Left cardiac atrium (tissue), 4 donors: ENCODE measurements at regions not wholly inside any gene's neighbourhood (a gene's known extent, or its start where the extent isn't known, plus 50 kb on each side); places are given as distances from the start of the nearest gene placed in this dataset.

Experiments used
- ATAC-seq, 2 donors: fragments of 200-7000 bp; cut with Tn5 transposase; one replicate each; pipeline ENCODE4 v1.9.1; 2020; ENCODE audit warnings: mild to moderate bottlenecking in 2 of 2, moderate library complexity in 2 of 2
- DNase-seq: peaks from one replicate; pipeline ENCODE4 v3.0.0-alpha.2; 2020
- intact Hi-C, 2 donors: fragments of 100-400 bp; cut with DNase I; formaldehyde crosslinking; loops; one replicate each; pipeline versions ENCODE4 v1.14.1 to v1.15.1; 2022 to 2023
- donor health status: DM: no; HTN: yes; CAD: no.
- donor health status: DM: no; HTN: yes; CAD: no; lungs with severe emphysema.
- donor health status: DM: yes; HTN: yes; CAD: no.
- donor health status: Dilated cardiomyopathy.

GRCh38 chr11:128098781-128099180 is 488.6 kb downstream of the ETS1 start:
- no peak for DNase-seq
- ATAC-seq = no peak
- intact Hi-C loops = no loop called here

- intact Hi-C loops = no loop called here
- ATAC-seq (peak in 1 of 2 donors; percentile 69), DNase-seq (no peak)
Measured at GRCh38 chr11:128095466-128095981, 491.8 kb downstream of the ETS1 start.

- ATAC-seq = no peak
- no peak for DNase-seq
- intact Hi-C loops = no loop called here
Measured at GRCh38 chr11:128093689-128094088, 493.7 kb downstream of the ETS1 start.

- intact Hi-C loops = no loop called here
- no peak for DNase-seq
- ATAC-seq = no peak
Measured at GRCh38 chr11:128089962-128090361, 497.4 kb downstream of the ETS1 start.

GRCh38 chr11:128086794-128087193 is 500.6 kb downstream of the ETS1 start:
- DNase-seq (no peak), ATAC-seq (no peak)
- intact Hi-C loops = no loop called here

- no peak for ATAC-seq
- DNase-seq = no peak
- intact Hi-C loops = no loop called here
Measured at GRCh38 chr11:128085276-128085675, 502.1 kb downstream of the ETS1 start.

GRCh38 chr11:128082574-128082973 is 504.8 kb downstream of the ETS1 start:
- DNase-seq (no peak), ATAC-seq (no peak)
- intact Hi-C loops = no loop called here

GRCh38 chr11:128069665-128070064 is 517.7 kb downstream of the ETS1 start:
- DNase-seq (no peak), ATAC-seq (no peak)
- intact Hi-C loops = no loop called here

GRCh38 chr11:128067780-128068179 is 519.6 kb downstream of the ETS1 start:
- DNase-seq (no peak), ATAC-seq (no peak)
- intact Hi-C loops = no loop called here

- intact Hi-C loops = no loop called here
- ATAC-seq (no peak), DNase-seq (no peak)
Measured at GRCh38 chr11:128066399-128066798, 521.0 kb downstream of the ETS1 start.

- DNase-seq (no peak), ATAC-seq (no peak)
- intact Hi-C loops = no loop called here
Measured at GRCh38 chr11:128061281-128061871, 526.0 kb downstream of the ETS1 start.

- DNase-seq = no peak
- intact Hi-C loops = no loop called here
- no peak for ATAC-seq
Measured at GRCh38 chr11:128058580-128059208, 528.7 kb downstream of the ETS1 start.

GRCh38 chr11:128057786-128058395 is 529.5 kb downstream of the ETS1 start:
- intact Hi-C loops = no loop called here
- ATAC-seq (no peak), DNase-seq (no peak)

GRCh38 chr11:128055576-128056217 is 531.7 kb downstream of the ETS1 start:
- intact Hi-C loops = no loop called here
- no peak for ATAC-seq
- no peak for DNase-seq

GRCh38 chr11:128053981-128054931 is 533.1 kb downstream of the ETS1 start:
- ATAC-seq (no peak), DNase-seq (no peak)
- intact Hi-C loops = no loop called here

- intact Hi-C loops = no loop called here
- ATAC-seq = no peak
Measured at GRCh38 chr11:128052912-128053641, 534.3 kb downstream of the ETS1 start.

GRCh38 chr11:128048121-128048520 is 539.2 kb downstream of the ETS1 start:
- ATAC-seq (no peak), DNase-seq (no peak)
- intact Hi-C loops = no loop called here

More at GRCh38 chr11:128052912-128053641, 534.3 kb downstream of the ETS1 start:
- DNase-seq = no peak

- ATAC-seq = no peak
- intact Hi-C loops = no loop called here
- no peak for DNase-seq
Measured at GRCh38 chr11:128047026-128047425, 540.3 kb downstream of the ETS1 start.
